ENCODE measurements at regions not wholly inside any gene's neighbourhood (a gene's known extent, or its start where the extent isn't known, plus 50 kb on each side); places are given as distances from the start of the nearest gene placed in this dataset.

DNA sequence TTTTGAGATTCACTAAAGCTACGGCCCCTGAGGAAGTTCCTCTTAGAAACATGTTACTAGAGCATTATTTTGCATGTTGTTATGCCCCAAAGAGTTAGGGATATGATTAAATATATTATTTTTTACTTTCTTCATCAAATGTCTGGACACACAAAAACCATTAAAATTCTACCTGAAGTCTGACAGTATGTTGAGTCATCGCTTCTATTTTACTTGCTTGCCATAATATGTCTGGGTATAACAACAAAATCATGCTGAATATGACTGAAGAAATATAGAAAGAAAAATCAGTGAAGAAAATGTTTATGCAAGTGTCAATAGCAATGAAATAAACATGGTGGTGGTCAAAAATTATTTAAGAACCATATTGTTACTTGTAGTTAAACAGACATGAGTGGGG, 1818.5 kb upstream of the ADGRL3 start:
- no peak for TF ChIP-seq POLR2A (IDR thresholded peaks at IDR 0.05)
- TF ChIP-seq, protein P1, sequence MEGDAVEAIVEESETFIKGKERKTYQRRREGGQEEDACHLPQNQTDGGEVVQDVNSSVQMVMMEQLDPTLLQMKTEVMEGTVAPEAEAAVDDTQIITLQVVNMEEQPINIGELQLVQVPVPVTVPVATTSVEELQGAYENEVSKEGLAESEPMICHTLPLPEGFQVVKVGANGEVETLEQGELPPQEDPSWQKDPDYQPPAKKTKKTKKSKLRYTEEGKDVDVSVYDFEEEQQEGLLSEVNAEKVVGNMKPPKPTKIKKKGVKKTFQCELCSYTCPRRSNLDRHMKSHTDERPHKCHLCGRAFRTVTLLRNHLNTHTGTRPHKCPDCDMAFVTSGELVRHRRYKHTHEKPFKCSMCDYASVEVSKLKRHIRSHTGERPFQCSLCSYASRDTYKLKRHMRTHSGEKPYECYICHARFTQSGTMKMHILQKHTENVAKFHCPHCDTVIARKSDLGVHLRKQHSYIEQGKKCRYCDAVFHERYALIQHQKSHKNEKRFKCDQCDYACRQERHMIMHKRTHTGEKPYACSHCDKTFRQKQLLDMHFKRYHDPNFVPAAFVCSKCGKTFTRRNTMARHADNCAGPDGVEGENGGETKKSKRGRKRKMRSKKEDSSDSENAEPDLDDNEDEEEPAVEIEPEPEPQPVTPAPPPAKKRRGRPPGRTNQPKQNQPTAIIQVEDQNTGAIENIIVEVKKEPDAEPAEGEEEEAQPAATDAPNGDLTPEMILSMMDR (IDR thresholded peaks at IDR 0.05) = no peak
- TF ChIP-seq EP300 (IDR thresholded peaks at IDR 0.05) = no peak

All from tibial nerve (tissue), 4 donors.